Hematopoietic multipotent progenitor cell (in vitro differentiated cells): ENCODE measurements at regions not wholly inside any gene's neighbourhood (a gene's known extent, or its start where the extent isn't known, plus 50 kb on each side); places are given as distances from the start of the nearest gene placed in this dataset.

ENCODE experiments used
- DNase-seq, 3 donors: peaks; one replicate each; pipeline ENCODE4 v3.0.0-alpha.2; 2011 to 2015; ENCODE audit warnings: low read depth in 2 of 3, low spot score in 2 of 3

GRCh38 chr12:77630790-77631445 lies 199.8 kb upstream of the NAV3 start:
- no peak for DNase-seq

GRCh38 chr12:77630344-77630743 lies 200.3 kb upstream of the NAV3 start:
- no peak for DNase-seq

GRCh38 chr12:77629141-77629540 lies 201.6 kb upstream of the NAV3 start:
- no peak for DNase-seq

GRCh38 chr12:77625441-77625840 lies 205.3 kb upstream of the NAV3 start:
- DNase-seq = no peak

GRCh38 chr12:77619425-77619824 lies 211.3 kb upstream of the NAV3 start:
- DNase-seq = no peak

- no peak for DNase-seq
These were observed 212.9 kb upstream of the NAV3 start for GRCh38 chr12:77617818-77618217.

GRCh38 chr12:77615332-77615731 lies 215.4 kb upstream of the NAV3 start:
- no peak for DNase-seq

GRCh38 chr12:77613411-77613810 lies 217.3 kb upstream of the NAV3 start:
- DNase-seq = no peak

GRCh38 chr12:77610446-77610845 lies 220.2 kb upstream of the NAV3 start:
- DNase-seq = no peak

GRCh38 chr12:77609016-77609415 lies 221.7 kb upstream of the NAV3 start:
- DNase-seq = no peak

- DNase-seq = no peak
These were observed 222.3 kb upstream of the NAV3 start for GRCh38 chr12:77608271-77608824.

- no peak for DNase-seq
These were observed 224.3 kb upstream of the NAV3 start for GRCh38 chr12:77606348-77606747.

GRCh38 chr12:77603946-77604345 lies 226.7 kb upstream of the NAV3 start:
- DNase-seq = no peak

GRCh38 chr12:77601069-77601468 lies 229.6 kb upstream of the NAV3 start:
- DNase-seq = no peak

GRCh38 chr12:77600468-77600843 lies 230.2 kb upstream of the NAV3 start:
- DNase-seq = no peak

- DNase-seq = no peak
These were observed 230.8 kb upstream of the NAV3 start for GRCh38 chr12:77599782-77600467.

GRCh38 chr12:77594366-77594765 lies 236.3 kb upstream of the NAV3 start:
- DNase-seq = no peak

- no peak for DNase-seq
These were observed 237.9 kb upstream of the NAV3 start for GRCh38 chr12:77592836-77593235.

GRCh38 chr12:77591959-77592743 lies 238.5 kb upstream of the NAV3 start:
- DNase-seq = no peak

GRCh38 chr12:77590306-77590705 lies 240.4 kb upstream of the NAV3 start:
- DNase-seq = no peak

GRCh38 chr12:77584860-77585259 lies 245.8 kb upstream of the NAV3 start:
- DNase-seq = no peak
